Occipital lobe (tissue), 1 donor: ENCODE measurements at regions not wholly inside any gene's neighbourhood (a gene's known extent, or its start where the extent isn't known, plus 50 kb on each side); places are given as distances from the start of the nearest gene placed in this dataset.
"Not testable (repeated sequence)": the region's sequence is repeated elsewhere in the genome, so short reads cannot be mapped to it uniquely, and the experiment has no call there.

Experiments used
- DNase-seq: peaks from one replicate; lab custom pipeline; 2025; lab: John Stamatoyannopoulos, UW

DNA sequence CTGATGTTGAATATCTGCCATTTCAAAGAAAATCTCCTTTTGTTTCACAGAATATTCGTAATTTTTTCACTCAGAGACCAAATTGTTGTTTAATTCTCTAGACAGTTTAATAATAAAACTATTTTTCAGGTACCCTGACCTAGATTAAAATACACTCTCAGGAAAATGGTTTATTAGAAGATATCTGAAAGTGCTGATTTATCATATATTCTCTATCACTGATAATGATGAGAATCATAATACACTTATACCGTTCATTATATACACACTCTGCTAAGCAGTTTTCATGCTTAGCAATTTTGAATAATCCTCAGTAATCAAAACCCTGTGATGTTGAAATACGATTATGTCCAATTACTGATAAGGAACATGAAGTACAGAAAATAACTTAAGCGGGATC is 772.9 kb upstream of the CRIM1 start:
- DNase-seq, result no peak

GRCh38 chr2:35580956-35581355 is 774.6 kb upstream of the CRIM1 start:
- no peak for DNase-seq

GRCh38 chr2:35568574-35568973 is 787.0 kb upstream of the CRIM1 start:
- not testable (repeated sequence) for DNase-seq

DNA sequence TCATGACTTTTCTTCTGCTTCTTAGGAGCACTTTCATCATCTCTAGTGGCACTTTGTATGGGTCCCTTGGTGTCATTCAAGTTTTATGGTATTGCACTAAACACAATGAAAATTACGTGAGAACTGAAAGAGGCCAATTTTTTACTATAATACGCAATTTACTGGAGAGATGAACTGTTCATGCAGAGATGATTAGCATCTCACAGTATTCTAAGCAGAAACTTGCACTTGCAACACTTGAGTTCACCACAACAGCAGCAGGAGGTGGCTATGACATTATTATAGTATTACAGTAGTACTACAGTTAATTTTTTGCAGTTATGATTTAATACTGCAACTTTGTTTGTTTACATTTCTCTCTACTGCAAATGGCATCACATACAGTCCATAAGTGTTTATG is 793.1 kb upstream of the CRIM1 start:
- no peak for DNase-seq

DNA sequence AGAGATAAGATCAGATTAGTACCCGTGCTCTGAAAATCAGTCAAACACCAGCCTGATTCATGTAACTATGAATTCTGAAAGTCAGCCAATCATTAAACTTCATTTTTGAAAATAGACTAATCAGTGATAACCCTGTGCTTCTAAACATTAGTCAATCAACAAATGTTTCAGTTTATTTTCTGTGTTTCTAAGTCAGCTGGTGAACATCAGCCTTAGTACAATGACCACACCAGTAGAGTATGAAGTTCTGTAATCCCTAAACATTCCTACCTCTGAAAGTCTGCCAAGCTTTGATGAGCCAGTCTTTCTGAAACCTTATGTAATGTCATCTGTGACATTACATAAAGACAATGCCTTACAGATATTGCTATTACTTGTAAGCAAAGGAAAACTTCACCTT is 807.4 kb upstream of the CRIM1 start:
- DNase-seq, result no peak

DNA sequence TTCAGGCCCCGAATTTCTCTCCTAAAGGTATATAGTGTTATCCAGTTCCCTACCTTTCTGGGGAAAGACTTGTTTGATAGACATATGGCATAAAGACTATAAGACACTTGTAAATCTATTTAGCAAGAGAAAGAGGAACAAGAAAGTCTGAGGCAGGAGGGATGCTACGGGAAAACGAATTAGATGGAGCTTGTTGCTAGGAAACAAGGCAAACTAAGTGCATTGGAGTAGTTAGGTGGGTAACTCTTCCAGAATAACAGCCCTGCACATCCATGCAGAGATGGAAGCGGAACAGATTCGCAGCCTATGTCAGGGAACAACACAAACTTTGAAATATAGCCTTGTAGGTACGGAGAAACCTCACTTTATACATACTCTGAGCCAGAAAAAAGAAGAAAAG is 810.3 kb upstream of the CRIM1 start:
- no peak for DNase-seq

- DNase-seq, result no peak
These were observed 816.8 kb upstream of the CRIM1 start for GRCh38 chr2:35538796-35539195.

DNA sequence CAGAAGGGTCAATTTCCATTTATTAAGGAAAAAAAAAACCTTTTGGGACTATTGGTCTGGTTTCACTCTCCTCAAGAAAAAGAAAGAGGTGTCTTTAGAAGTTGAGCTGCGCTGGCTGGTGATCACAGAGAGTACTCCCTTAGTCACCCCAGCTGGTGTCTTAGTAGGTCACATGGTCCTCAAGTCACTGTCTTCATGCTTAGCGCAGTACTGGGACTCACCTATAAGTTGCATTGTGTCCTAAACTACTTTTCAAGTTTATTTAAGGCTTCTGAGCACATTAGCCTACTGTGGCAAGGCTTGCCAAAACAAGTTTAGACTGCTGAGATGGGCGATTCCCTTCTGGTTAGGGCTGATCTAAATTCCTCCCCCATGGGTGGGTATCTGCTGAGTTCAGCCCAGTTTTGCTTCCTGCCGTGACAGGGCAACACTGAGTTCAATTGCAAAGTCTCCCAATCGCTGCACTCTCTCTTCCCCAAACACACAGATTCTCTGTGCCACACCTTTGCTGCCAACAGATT is 824.9 kb upstream of the CRIM1 start:
- no peak for DNase-seq

DNA sequence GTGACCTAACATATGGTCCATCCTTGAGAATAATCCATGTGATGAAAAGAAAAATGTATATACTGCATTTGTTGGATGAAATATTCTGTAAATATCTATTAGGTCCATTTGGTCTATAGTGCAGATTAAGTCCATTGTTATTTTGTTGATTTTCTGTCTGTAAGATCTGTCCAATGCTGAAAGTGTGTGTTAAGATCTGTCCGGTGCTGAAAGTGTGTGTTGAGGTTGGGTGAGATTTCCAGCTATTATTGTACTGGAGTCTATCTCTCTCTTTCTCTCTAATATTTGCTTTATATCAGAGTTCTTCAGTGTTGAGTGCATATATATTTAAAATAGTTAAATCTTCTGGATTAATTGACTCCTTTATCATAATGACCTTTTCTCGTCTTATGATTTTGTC is 828.8 kb upstream of the CRIM1 start:
- DNase-seq, result no peak

DNA sequence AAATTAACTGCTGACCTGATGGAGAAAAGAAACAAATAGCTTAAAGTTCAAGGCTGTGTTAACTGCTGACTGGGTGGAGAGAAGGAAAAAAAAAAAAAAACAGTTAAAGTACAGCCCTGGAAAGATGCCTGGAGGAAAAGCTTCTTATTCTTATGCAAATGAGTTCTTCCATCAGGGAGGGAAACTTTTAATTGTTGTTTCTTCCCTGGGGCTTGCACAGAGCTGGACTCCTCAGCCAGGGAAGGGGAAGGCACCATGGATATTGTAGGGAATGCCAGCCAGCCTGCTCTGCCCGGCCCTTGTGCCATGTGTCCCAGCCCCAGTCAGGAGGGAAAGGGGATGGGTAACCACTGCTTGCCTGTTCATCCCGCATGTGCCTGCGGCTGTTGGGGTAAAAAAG is 833.1 kb upstream of the CRIM1 start:
- DNase-seq, result no peak

GRCh38 chr2:35510636-35511035 is 844.9 kb upstream of the CRIM1 start:
- no peak for DNase-seq

- no peak for DNase-seq
These were observed 847.0 kb upstream of the CRIM1 start for GRCh38 chr2:35508601-35509000.

DNA sequence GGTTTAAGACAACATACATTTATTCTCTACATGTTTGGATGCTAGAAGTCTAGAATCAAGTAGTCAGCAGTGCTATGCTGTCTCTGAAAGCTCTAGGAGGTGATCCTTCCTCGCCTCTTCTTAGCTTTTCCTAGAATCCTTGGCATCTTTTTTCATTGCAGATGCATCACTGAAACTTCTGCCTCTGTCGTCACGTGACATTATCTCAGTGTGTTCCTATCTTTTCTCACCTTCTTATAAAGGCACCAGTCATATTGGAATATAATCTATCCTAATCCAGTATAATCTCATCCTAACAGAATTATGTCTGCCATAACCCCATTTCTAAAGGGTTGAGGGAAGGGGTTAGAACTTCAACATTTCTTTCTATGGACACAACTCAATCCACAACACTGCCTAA is 851.2 kb upstream of the CRIM1 start:
- no peak for DNase-seq

DNA sequence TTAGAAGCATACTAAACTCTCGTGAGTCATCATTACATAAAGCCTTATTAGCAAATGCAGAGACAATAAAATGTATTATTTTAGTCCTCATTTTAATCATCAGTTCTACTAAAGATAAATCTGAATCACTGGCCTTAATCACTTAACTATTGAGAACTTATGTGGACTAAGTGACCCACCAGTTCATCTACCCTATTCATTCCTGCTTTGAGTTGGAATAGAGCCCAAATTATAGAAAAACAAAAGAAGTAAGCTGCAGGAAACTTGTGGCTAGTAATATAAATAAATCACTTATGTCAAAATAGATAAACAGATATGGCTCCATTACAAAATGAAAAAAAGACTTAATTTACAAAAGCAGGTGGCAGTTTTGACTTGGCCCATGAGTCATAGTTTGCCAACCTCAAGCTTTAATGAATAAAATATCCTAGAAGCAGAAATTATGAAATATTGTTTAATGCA is 851.8 kb upstream of the CRIM1 start:
- no peak for DNase-seq

DNA sequence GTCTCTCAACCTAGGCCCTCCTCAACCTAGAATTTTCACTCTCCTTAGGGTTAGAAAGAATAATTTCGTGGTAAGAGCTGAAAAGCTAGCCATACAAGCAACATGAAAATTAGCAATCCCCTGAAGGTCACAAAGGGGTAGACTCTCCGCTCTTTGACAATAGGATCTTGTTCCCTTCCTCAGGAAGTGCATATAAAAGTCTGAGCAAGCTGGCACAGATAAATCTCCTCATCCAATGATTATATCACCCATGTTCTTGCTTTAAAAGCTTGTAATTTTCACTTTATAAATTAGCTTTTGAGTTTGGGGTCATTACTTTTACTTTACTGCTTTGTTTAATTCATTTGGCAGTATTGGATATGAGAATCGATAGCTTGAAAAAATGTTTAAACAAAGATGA is 852.3 kb upstream of the CRIM1 start:
- no peak for DNase-seq

DNA sequence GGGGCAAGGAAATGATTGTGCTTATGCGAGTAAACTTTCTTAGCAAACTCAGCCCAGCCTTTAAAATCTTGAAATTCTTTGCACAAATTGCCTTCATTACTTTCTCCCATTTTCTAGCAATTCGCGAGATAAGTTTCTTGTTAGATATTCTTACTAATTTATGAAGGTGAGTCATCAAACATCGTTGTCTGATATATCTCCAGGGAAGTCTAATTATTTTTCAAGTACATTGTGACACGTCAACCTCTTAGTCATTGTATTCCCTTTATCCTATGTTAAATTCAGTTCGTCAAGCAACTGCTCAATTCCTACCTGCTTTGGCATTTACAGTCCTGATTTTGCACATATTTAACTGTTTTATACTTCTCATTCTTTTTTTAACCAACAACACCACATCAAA is 854.5 kb upstream of the CRIM1 start:
- DNase-seq, result no peak

DNA sequence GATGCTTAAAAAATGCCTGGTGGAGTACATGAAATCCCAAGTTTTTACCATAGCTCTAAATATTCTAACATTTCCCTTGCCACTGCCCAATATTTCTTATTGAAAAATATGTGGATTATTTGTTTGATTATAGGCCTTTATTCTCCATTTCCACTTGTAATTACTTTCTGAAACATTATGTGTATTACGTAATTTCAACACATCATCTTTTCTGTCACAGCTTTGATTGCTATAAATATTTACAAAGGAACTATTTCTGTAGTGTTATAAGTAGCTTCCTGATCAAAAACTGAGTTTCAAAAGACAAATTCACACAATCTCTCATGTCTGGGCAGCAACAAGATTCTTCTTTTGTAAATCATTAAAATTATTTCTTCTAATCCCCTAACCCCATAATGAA is 859.6 kb upstream of the CRIM1 start:
- DNase-seq, result no peak

- DNase-seq, result no peak
These were observed 860.4 kb upstream of the CRIM1 start for GRCh38 chr2:35495182-35495581.

- DNase-seq, result not testable (repeated sequence)
These were observed 877.5 kb upstream of the CRIM1 start for GRCh38 chr2:35478121-35478520.

- DNase-seq, result no peak
These were observed 887.3 kb upstream of the CRIM1 start for GRCh38 chr2:35468245-35468644.

DNA sequence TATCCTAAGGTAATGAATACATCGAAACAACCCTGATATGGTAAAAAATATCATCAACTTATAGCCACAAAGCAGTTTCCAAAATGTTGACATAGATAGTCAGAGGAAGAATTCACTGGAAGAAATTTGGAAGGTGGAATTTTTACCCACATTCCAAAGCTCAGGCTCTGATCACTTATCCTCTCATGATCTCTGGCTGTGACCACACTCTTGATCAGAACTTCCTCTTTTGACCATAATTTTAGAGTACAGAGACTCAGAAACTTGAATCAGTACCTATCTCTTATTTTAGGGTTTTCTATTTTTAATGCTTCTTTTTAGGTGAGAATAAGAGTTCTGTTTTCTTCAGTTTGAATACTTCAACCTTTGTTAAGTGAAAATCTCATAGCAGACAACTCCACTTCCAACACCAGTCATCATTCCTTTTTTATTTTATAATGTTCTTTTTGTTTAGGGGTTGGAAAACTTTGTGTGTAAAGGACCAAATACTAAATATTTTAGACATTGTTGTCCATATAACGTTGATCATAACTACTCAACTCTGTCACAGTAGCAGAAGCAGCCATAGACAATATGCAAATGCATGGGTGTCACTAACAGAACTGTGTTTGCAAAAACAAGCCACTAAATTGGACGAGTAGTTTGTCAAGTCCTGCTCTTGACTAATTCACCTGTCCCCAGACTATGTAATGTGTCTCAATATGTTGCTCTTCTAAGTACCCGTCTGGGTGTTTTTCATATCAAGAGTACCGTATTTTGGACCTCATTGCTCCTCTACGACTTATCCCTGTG is 891.6 kb upstream of the CRIM1 start:
- no peak for DNase-seq

- no peak for DNase-seq
These were observed 893.2 kb upstream of the CRIM1 start for GRCh38 chr2:35462226-35462998.

DNA sequence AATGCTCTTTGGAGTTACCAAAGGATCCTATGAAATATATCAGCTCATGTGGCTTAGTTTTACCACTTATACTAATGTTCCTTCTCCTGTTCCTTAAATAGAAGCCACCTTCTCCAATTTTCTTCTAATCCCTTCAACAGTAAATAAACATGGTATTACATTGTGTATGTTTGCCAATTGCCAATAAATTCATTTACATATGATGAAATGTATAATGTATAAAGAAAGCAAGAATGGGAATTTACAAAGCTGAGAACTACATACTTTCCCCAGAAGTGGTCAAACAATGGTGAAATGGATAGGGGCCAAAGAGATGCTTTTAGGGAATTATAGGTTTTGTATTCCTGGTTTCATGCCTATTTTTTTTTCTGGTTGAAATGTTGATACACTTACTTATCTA is 894.2 kb upstream of the CRIM1 start:
- DNase-seq, result no peak
